SIG-M5 treated with dmso at 0.1 percent for 504 hours (cell line): ENCODE measurements at regions not wholly inside any gene's neighbourhood (a gene's known extent, or its start where the extent isn't known, plus 50 kb on each side); places are given as distances from the start of the nearest gene placed in this dataset.

Source experiments
- DNase-seq: peaks from one replicate; lab custom pipeline; 2025; ENCODE audit not compliant: unreplicated experiment; lab: John Stamatoyannopoulos, UW

GRCh38 chr11:92644595-92645445 is 324.6 kb upstream of the MTNR1B start:
- DNase-seq: no peak

GRCh38 chr11:92651159-92651558 is 318.3 kb upstream of the MTNR1B start:
- no peak for DNase-seq

- DNase-seq: no peak
These were observed 316.0 kb upstream of the MTNR1B start for GRCh38 chr11:92653454-92653853.

- DNase-seq: no peak
These were observed 312.7 kb upstream of the MTNR1B start for GRCh38 chr11:92656783-92657182.

- DNase-seq: no peak
These were observed 312.2 kb upstream of the MTNR1B start for GRCh38 chr11:92657226-92657625.

- no peak for DNase-seq
These were observed 310.7 kb upstream of the MTNR1B start for GRCh38 chr11:92658733-92659132.

GRCh38 chr11:92659793-92660192 is 309.7 kb upstream of the MTNR1B start:
- DNase-seq: no peak

- no peak for DNase-seq
These were observed 306.7 kb upstream of the MTNR1B start for GRCh38 chr11:92662601-92663360.

GRCh38 chr11:92663539-92663938 is 305.9 kb upstream of the MTNR1B start:
- no peak for DNase-seq

GRCh38 chr11:92667486-92668152 is 301.8 kb upstream of the MTNR1B start:
- DNase-seq: no peak

- peak; percentile 2 for DNase-seq
These were observed 299.1 kb upstream of the MTNR1B start for GRCh38 chr11:92670308-92670890.

- DNase-seq: no peak
These were observed 298.4 kb upstream of the MTNR1B start for GRCh38 chr11:92671081-92671480.

- DNase-seq: no peak
These were observed 294.1 kb upstream of the MTNR1B start for GRCh38 chr11:92675303-92675702.

GRCh38 chr11:92675810-92676209 is 293.6 kb upstream of the MTNR1B start:
- DNase-seq: no peak

GRCh38 chr11:92678008-92678611 is 291.3 kb upstream of the MTNR1B start:
- no peak for DNase-seq

GRCh38 chr11:92681586-92681985 is 287.9 kb upstream of the MTNR1B start:
- no peak for DNase-seq

- DNase-seq: no peak
These were observed 287.3 kb upstream of the MTNR1B start for GRCh38 chr11:92682136-92682535.

- no peak for DNase-seq
These were observed 286.5 kb upstream of the MTNR1B start for GRCh38 chr11:92682952-92683351.

- DNase-seq: no peak
These were observed 284.4 kb upstream of the MTNR1B start for GRCh38 chr11:92685049-92685448.

GRCh38 chr11:92687724-92688123 is 281.7 kb upstream of the MTNR1B start:
- DNase-seq: no peak

GRCh38 chr11:92688416-92688815 is 281.0 kb upstream of the MTNR1B start:
- DNase-seq: no peak
